B cell (primary cell): ENCODE measurements at regions not wholly inside any gene's neighbourhood (a gene's known extent, or its start where the extent isn't known, plus 50 kb on each side); places are given as distances from the start of the nearest gene placed in this dataset.

ENCODE experiments used
- ATAC-seq: fragments of 200-7000 bp; cut with Tn5 transposase; one replicate; pipeline ENCODE4 v1.10.0; 2021; ENCODE audit warnings: low read depth, mild to moderate bottlenecking, moderate number of reproducible peaks, moderate library complexity
- CTCF ChIA-PET: fragments of 350-600 bp; sonication (Branson Sonifier 250); formaldehyde crosslinking; loops from one replicate; lab custom pipeline; 2021; ENCODE audit warnings: antibody characterized with exemption, inconsistent platforms; lab: Charles Lee
- POLR2A ChIA-PET: fragments of 350-600 bp; sonication (Branson Sonifier 250); formaldehyde crosslinking; loops from one replicate; lab custom pipeline; 2021; ENCODE audit warnings: antibody characterized with exemption; lab: Charles Lee
- DNase-seq: peaks from one replicate; pipeline ENCODE4 v3.0.0; 2013
- H2AFZ ChIP-seq: 2 replicates; pipeline ENCODE4 v1.6.1; 2012; ENCODE audit warnings: mild to moderate bottlenecking, low read depth, low read length; ENCODE audit not compliant: insufficient read depth, poor library complexity, severe bottlenecking
- H3K27ac ChIP-seq, 2 donors: 1 replicate in 1 of 2; 2 replicates in 1 of 2; pipeline ENCODE4 v1.5.1; 2012 to 2013; ENCODE audit warnings: low read length in 2 of 2, mild to moderate bottlenecking in 2 of 2, moderate library complexity in 1 of 2
- H3K27me3 ChIP-seq, 4 experiments: fragments of 200-600 bp in 1 of 4; sonication (generic) in 1 of 4; replicated peaks in 1 of 4; 1 replicate in 2 of 4; 2 replicates in 2 of 4; pipeline versions ENCODE4 v1.6.1 to v1.7.0; 2013 to 2016; ENCODE audit warnings: low read length in 3 of 4, mild to moderate bottlenecking in 2 of 4, mixed read lengths in 1 of 4, moderate library complexity in 1 of 4; ENCODE audit not compliant: insufficient read depth in 4 of 4, control insufficient read depth in 3 of 4; ENCODE audit errors: control extremely low read depth in 1 of 4
- H3K36me3 ChIP-seq, 2 experiments: replicated peaks in 1 of 2; 1 replicate in 1 of 2; 2 replicates in 1 of 2; pipeline versions ENCODE4 v1.6.1 to v1.7.1; 2013; ENCODE audit warnings: low read length in 1 of 2; ENCODE audit not compliant: insufficient read depth in 2 of 2, control insufficient read depth in 1 of 2; ENCODE audit errors: control extremely low read depth in 1 of 2, extremely low read depth in 1 of 2
- H3K4me1 ChIP-seq, 2 donors: fragments of 200-600 bp in 1 of 2; sonication (generic) in 1 of 2; 1 replicate in 1 of 2; 2 replicates in 1 of 2; pipeline versions ENCODE4 v1.5.1 to v1.6.1; 2013 to 2017; ENCODE audit warnings: low read length in 2 of 2; ENCODE audit not compliant: control insufficient read depth in 2 of 2, insufficient read depth in 2 of 2
- H3K4me2 ChIP-seq: replicated peaks from 2 replicates; pipeline ENCODE3; 2012; ENCODE audit warnings: mild to moderate bottlenecking, low read depth, low read length; ENCODE audit not compliant: poor library complexity, severe bottlenecking
- H3K4me3 ChIP-seq, 5 experiments: fragments of 200-600 bp in 1 of 5; sonication (generic) in 1 of 5; 1 replicate in 3 of 5; 2 replicates in 2 of 5; pipeline versions ENCODE4 v1.5.1 to v1.7.0; 2011 to 2016; ENCODE audit warnings: low read length in 4 of 5, mild to moderate bottlenecking in 4 of 5, low read depth in 2 of 5, control low read depth in 1 of 5, moderate library complexity in 1 of 5; ENCODE audit not compliant: insufficient read depth in 1 of 5; ENCODE audit errors: control extremely low read depth in 1 of 5, extremely low read depth in 1 of 5
- H3K79me2 ChIP-seq: fragments of 200-600 bp; sonication (generic); one replicate; pipeline ENCODE4 v1.6.0; 2016; ENCODE audit warnings: low read length; ENCODE audit not compliant: control insufficient read depth, insufficient read depth
- H3K9ac ChIP-seq: fragments of 200-600 bp; sonication (generic); 2 replicates; pipeline ENCODE4 v1.6.1; 2017; ENCODE audit warnings: mild to moderate bottlenecking, low read length, moderate library complexity
- H3K9me3 ChIP-seq, 3 donors: one replicate each; pipeline versions ENCODE4 v1.6.1 to v1.7.1; 2013; ENCODE audit warnings: low read length in 2 of 3; ENCODE audit not compliant: control insufficient read depth in 2 of 3, insufficient read depth in 1 of 3; ENCODE audit errors: control extremely low read depth in 1 of 3
- H4K20me1 ChIP-seq: 2 replicates; pipeline ENCODE4 v1.6.0; 2012; ENCODE audit warnings: mild to moderate bottlenecking, low read length; ENCODE audit not compliant: insufficient read depth, control insufficient read depth, poor library complexity, severe bottlenecking
- H3K27ac Mint-ChIP-seq: one replicate; pipeline ENCODE4 v1.8.0; 2021; ENCODE audit warnings: mixed read lengths
- H3K27me3 Mint-ChIP-seq: one replicate; pipeline ENCODE4 v1.8.0; 2021; ENCODE audit warnings: mixed read lengths
- H3K4me1 Mint-ChIP-seq: one replicate; pipeline ENCODE4 v1.8.0; 2021; ENCODE audit warnings: mixed read lengths
- H3K4me3 Mint-ChIP-seq: one replicate; pipeline ENCODE4 v1.8.0; 2021; ENCODE audit warnings: mixed read lengths
- H3K9me3 Mint-ChIP-seq: one replicate; pipeline ENCODE4 v1.8.0; 2022; ENCODE audit warnings: mixed read lengths; ENCODE audit not compliant: insufficient read depth
- EZH2 ChIP-seq: IDR thresholded peaks from 2 replicates; pipeline ENCODE4 v1.6.1; 2012; ENCODE audit warnings: borderline replicate concordance, low read depth, mild to moderate bottlenecking, moderate library complexity, low read length; ENCODE audit not compliant: insufficient read depth, poor library complexity, severe bottlenecking
- WGBS: methylation state at CpG from one replicate; pipeline ENCODE4 v1.1.5; 2013; ENCODE audit warnings: missing lambda C conversion rate; ENCODE audit not compliant: insufficient coverage; 5-methylcytosine and 5-hydroxymethylcytosine counted together
- intact Hi-C: fragments of 100-400 bp; cut with micrococcal nuclease; formaldehyde crosslinking; loops from one replicate; pipeline ENCODE4 v1.10.0; 2022
- TF ChIP-seq, protein P1 (sequence below): fragments of 200-600 bp; IDR thresholded peaks from one replicate; pipeline ENCODE4 v1.8.0; 2022; ENCODE audit warnings: antibody characterized with exemption, mild to moderate bottlenecking

DNA sequence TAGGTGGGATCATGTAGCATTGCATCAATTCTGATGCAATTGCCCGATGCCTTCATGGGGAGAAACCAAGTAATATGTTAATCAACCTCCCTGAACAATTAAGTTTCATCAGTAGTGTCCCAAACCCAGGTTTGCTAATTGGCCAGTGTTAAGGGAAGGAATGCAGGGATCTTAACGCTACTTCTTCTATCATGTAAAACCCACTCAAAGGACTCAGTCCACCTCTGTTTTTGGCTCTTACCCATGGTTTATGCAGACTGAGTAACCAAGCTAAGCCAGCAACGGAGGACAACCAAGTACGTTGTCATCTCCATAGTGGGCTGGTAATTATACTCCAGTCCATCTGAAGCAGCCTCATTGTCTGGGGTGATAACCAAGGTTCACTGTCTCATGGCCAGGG is 203.0 kb upstream of the FMN2 start:
- Histone ChIP-seq H3K27me3 (no peaks in the 10 kb centered on the region), H2AFZ (no peak overlapping the region), H3K4me2 (no peak overlapping the region), H3K4me3 (no peak overlapping the region), H3K9me3 (no peaks in the 10 kb centered on the region), H4K20me1 (no peaks in the 10 kb centered on the region), H3K4me1 (no peaks in the 10 kb centered on the region), H3K36me3 (no peaks in the 10 kb centered on the region), H3K9ac (no peak overlapping the region), H3K79me2 (no peaks in the 10 kb centered on the region), H3K27ac (no peak overlapping the region)
- no peak for DNase-seq
- 100% methylated on average over 3 of the region's 4 CpGs for WGBS
- TF ChIP-seq, protein P1, sequence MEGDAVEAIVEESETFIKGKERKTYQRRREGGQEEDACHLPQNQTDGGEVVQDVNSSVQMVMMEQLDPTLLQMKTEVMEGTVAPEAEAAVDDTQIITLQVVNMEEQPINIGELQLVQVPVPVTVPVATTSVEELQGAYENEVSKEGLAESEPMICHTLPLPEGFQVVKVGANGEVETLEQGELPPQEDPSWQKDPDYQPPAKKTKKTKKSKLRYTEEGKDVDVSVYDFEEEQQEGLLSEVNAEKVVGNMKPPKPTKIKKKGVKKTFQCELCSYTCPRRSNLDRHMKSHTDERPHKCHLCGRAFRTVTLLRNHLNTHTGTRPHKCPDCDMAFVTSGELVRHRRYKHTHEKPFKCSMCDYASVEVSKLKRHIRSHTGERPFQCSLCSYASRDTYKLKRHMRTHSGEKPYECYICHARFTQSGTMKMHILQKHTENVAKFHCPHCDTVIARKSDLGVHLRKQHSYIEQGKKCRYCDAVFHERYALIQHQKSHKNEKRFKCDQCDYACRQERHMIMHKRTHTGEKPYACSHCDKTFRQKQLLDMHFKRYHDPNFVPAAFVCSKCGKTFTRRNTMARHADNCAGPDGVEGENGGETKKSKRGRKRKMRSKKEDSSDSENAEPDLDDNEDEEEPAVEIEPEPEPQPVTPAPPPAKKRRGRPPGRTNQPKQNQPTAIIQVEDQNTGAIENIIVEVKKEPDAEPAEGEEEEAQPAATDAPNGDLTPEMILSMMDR = no peak
- TF ChIP-seq EZH2 = no peak
- CTCF ChIA-PET = no interaction called here
- Mint-ChIP-seq H3K9me3 (no peaks in the 10 kb centered on the region), H3K4me3 (no peak overlapping the region), H3K27ac (no peak overlapping the region), H3K4me1 (no peaks in the 10 kb centered on the region), H3K27me3 (no peaks in the 10 kb centered on the region)
- no peak for ATAC-seq
- POLR2A ChIA-PET = no interaction called here
- intact Hi-C loops = no loop called here

DNA sequence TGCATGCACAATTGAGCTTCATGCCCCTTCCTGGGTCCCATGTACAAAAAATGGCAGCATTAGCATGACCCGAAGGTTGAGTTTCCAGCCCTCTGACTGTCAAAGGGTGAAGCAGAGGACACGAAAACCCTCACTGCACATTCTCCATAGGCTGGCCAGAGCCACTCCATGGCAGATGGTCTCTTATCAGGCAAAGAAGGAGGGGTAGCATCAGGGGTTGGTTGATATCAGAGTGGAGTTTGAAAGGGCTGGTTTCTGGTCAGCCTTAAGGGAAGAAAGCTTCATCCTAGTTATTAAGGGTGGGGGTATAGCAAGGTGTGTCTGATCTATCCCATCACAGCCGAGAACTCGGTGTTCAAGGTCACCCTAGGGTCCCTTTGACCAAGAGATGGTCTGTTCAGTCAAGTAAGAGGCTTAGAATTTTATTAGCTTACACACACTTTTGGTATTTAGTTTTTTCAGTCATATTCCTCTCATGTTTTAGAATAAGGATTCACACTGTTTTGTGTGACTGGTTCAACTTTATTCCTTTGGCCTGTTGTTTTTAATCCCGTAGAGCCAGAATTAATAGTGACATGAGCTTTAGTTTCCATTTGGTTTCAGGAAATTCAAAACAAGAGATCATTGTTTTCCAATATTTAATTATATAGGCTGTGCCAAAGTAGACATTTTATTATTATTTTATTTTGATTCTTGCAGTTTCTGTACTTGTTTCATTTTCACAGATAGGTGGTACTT is 199.9 kb upstream of the FMN2 start:
- Histone ChIP-seq H3K9ac (no peak overlapping the region), H3K27ac (no peak overlapping the region), H3K9me3 (no peaks in the 10 kb centered on the region), H2AFZ (no peak overlapping the region), H4K20me1 (no peaks in the 10 kb centered on the region), H3K4me2 (no peak overlapping the region), H3K27me3 (no peaks in the 10 kb centered on the region), H3K4me3 (no peak overlapping the region), H3K79me2 (no peaks in the 10 kb centered on the region), H3K4me1 (no peaks in the 10 kb centered on the region), H3K36me3 (no peaks in the 10 kb centered on the region)
- WGBS = 83% methylated on average over 1 of the region's 5 CpGs
- TF ChIP-seq, protein P1 = no peak
- TF ChIP-seq EZH2 = no peak
- H3K9me3 Mint-ChIP-seq = no peaks in the 10 kb centered on the region
- intact Hi-C loops = no loop called here
- no peaks in the 10 kb centered on the region for H3K27me3 Mint-ChIP-seq
- H3K4me3 Mint-ChIP-seq = no peak overlapping the region
- ATAC-seq (no peak), DNase-seq (no peak)
- H3K4me1 Mint-ChIP-seq = no peaks in the 10 kb centered on the region
- ChIA-PET CTCF (no interaction called here), POLR2A (no interaction called here)
- H3K27ac Mint-ChIP-seq = no peak overlapping the region
